CD4-positive, alpha-beta T cell treated with Interleukin-2 at 100 ng/mL for 4 hours (primary cell): ENCODE measurements at regions not wholly inside any gene's neighbourhood (a gene's known extent, or its start where the extent isn't known, plus 50 kb on each side); places are given as distances from the start of the nearest gene placed in this dataset.

ENCODE experiments used
- DNase-seq: peaks from one replicate; pipeline ENCODE4 v3.0.0-alpha.2; 2020; ENCODE audit warnings: low spot score

- DNase-seq: no peak
Measured at GRCh38 chr3:104566054-104566453, 800.7 kb upstream of the ALCAM start.

DNA sequence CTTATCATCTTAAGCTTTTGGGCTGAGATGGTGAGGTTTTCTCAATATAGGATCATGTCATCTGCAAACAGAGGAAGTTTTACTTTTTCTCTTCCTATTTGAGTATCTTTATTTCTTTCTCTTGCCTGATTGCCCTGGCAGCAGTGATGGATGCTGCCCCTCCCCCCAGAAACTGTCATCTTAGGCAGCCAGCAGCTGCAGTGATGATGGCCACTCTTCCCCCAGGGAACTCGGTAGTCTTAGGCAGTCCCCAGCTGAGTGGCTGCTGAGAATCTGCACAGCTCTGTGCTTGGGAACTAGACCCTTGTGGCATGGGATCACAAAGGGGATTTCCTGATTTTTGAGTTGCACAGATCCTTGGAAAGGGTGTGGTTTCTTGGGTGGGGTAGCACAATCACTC, 791.1 kb upstream of the ALCAM start:
- DNase-seq: no peak

- no peak for DNase-seq
Measured at GRCh38 chr3:104578558-104578957, 788.2 kb upstream of the ALCAM start.

DNA sequence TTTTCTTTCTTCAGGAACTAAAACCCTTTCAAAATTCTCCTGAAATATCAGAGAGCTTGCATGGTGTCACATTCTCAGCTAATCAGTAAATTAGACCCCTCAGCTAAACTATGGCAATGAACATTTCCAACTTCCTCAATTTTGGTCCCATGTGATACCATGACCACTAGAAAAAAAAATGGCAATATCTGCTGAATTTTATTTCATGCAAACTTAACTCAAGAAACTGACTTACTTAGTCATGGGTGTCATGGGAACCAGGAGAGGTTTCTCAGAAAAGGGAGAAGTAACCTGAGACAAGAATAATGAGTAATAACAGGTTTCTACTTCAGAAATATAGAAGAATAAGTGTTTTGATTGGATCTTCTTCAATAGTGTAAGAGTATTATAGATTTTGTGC, 784.6 kb upstream of the ALCAM start:
- DNase-seq: no peak

GRCh38 chr3:104584682-104585081, 782.0 kb upstream of the ALCAM start:
- no peak for DNase-seq

- DNase-seq: no peak
Measured at GRCh38 chr3:104586344-104586743, 780.4 kb upstream of the ALCAM start.

DNA sequence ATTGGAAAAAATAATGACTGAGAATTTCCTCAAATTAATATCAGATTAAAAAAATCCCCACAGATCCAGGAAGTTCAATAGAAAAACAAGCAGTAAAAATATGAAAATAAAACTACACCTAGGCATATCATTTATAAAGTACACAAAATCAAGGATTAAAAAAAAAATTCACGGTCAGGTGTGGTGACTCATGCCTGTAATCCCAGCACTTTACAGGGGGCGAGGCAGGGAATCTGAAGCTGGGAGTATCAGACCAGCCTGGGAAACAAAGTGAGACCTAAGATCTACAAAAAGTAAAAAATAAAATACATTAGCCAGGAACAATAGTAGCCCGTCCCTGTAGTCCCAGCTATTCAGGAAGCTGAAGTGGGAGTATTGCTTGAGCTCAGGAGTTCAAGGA, 778.3 kb upstream of the ALCAM start:
- DNase-seq: no peak

DNA sequence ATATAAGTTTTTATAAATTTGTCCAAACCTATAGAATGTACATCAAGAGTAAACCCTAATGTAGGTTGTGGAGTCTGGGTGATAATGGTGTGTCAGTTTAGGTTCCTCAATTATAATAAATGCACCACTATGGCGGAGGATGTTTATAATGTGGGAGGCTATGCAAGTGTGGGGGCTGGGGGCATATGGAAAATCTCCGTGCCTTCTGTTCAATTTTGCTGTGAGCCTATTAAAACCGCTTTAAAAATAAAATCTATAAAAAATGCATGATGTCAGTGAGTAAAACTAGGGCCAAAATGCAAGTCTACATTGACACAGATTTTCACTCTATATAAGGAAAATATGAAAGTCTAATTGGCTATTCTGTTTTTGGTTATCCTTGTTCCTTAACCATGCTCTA, 774.9 kb upstream of the ALCAM start:
- no peak for DNase-seq

- no peak for DNase-seq
Measured at GRCh38 chr3:104594491-104594890, 772.2 kb upstream of the ALCAM start.

DNA sequence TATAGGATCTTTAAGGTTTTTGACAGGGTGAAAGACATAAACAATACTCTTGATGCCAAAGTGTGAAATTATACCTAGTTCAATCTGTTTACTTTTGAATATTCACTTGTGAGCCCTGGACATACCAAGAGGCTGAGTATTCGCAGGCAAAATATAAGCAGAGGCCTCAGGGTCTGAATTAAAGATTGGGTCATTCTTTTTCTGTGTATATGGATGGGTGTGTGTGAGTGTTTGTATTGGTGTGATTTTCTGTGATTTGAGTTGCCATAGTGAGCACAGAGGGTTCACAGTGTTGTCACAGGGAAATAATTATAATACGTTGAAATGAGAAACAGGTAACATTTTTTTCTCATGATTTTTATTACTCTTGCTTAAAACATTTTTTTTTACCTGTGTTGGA, 770.7 kb upstream of the ALCAM start:
- DNase-seq: no peak

GRCh38 chr3:104596551-104596950, 770.2 kb upstream of the ALCAM start:
- DNase-seq: peak; percentile 35

DNA sequence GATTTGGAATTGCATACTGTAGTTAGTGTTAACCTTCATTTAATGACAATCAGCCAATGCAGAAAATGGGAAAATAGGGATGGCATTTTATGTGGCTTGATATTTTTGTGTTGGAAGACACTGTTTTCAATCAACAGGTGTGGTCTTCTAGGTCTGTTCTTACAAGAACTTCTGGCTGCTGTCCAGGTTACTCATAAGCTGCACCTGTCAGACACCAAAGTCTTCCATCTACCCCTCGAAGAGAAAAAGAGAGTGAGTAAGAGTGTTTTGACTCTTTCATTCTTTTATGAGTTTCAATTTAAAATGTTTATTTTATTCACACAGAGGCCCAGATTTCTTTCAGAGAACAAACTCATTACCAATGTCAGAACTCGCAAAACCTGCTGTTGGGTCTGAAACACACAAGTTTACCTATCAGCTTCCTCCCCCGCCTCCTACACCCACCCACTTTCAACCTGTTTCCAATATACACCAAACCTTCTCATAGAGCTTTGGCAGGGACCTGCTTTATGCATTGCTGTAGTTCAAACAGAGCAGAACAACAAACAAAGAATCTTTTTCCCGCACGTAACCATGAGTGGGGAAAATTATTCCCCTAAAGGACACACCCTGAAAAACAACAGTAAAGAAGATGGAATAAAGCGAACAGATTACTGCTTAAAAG, 767.7 kb upstream of the ALCAM start:
- DNase-seq: no peak

- DNase-seq: no peak
Measured at GRCh38 chr3:104604326-104605010, 762.2 kb upstream of the ALCAM start.

- DNase-seq: no peak
Measured at GRCh38 chr3:104606812-104607211, 759.9 kb upstream of the ALCAM start.

DNA sequence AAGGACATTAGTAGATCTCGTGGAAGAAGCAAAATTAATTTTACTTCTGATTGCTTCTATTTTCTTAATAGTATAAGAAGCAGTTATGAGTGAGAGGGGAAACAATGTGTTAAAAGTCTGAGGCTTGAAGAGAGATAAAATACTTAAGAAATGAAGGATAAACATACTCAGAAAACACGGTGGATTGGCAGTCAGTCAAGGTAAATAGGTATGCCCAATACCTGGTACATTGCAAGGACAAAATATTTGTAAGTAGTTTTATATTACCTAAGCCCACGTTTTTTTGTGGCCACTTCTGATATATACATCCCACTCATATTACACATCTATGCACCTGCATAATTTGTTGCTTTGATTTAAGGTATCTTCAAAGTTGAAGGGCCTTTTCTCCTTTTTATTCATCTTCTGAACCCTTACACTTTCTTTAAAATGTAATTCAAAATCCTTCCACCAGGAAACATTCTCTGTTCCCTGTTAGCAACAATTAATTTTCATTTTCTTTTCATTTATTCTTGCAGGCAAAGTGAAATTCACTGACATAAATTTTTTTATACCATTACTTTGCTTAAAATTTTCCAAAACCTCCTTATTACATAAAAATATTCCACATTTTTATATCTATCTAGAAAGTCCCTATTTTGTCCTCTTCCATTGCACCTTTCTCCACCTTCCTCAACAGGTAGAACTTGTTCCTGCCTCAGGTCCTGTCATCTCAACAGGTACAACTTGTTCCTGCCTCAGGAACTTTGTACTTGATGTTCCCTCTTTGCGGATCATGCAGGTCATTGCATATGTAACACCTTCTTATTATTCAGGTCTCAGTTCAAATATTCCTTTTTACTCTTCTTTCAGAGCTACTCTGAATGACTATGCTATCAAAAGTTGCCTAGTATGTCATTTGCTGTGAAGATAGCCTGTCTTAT, 755.7 kb upstream of the ALCAM start:
- DNase-seq: no peak

- no peak for DNase-seq
Measured at GRCh38 chr3:104612218-104612617, 754.5 kb upstream of the ALCAM start.

GRCh38 chr3:104614564-104614963, 752.1 kb upstream of the ALCAM start:
- DNase-seq: no peak

DNA sequence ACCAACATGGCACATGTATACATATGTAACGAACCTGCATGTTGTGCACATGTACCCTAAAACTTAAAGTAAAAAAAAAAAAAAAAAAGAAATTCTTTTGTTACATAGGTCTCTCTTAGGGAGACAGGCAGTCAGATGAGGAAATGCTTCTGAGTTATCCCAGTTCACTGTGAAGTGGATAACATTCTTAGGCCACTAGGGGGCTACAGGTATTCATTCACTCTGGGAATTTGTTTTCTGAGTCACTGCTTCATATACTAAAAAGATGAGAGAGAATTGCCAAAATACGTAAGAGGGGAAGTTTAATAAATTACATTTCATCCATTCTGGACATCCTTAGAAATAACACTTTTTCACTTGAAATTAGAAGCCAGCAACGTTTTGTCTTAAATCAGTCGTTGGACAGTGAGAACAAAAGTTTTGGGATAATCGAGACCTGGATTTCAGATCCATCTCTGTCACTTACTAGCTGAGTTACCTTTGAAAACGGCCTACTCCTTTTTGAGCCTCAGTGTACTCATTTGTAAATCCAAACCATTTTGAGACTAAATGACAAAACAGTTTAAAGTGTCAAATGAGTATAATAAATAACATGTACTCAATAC, 738.4 kb upstream of the ALCAM start:
- peak; percentile 17 for DNase-seq

GRCh38 chr3:104629038-104629437, 737.7 kb upstream of the ALCAM start:
- no peak for DNase-seq

GRCh38 chr3:104631254-104631653, 735.5 kb upstream of the ALCAM start:
- DNase-seq: no peak

DNA sequence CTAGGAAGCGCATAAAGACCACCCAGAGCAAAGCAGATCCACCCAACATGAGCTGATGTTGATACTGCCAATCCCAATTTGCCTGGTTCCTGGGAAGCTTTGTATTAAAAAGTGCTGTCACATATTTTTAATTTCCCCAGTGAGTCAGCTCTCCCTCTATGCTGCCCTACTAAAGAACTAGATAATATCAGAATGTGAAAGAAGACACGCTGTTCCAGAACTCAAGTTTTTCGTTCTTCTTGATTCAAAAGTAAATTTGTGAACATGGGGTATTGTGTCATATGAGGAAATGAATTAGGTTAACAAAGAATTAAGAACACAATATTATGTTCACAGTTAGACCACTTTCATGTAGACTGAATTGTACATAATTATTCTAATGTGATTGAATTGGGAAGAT, 734.2 kb upstream of the ALCAM start:
- DNase-seq: no peak

- no peak for DNase-seq
Measured at GRCh38 chr3:104632947-104633346, 733.8 kb upstream of the ALCAM start.
